Body of pancreas (tissue), 4 donors: ENCODE measurements at regions not wholly inside any gene's neighbourhood (a gene's known extent, or its start where the extent isn't known, plus 50 kb on each side); places are given as distances from the start of the nearest gene placed in this dataset.

ENCODE experiments used
- POLR2A ChIP-seq, 3 donors: fragments of 450-650 bp; IDR thresholded peaks; one replicate each; pipeline ENCODE4 v1.6.1; 2016; ENCODE audit warnings: antibody characterized with exemption in 3 of 3, mild to moderate bottlenecking in 2 of 3
- TF ChIP-seq, protein P1 (sequence below), 7 experiments: fragments of 450-650 bp in 4 of 7; fragments of 200-600 bp in 3 of 7; sonication (generic) in 3 of 7; IDR thresholded peaks; one replicate each; pipeline ENCODE4 v1.5.1; 2016 to 2019; ENCODE audit warnings: antibody characterized with exemption in 7 of 7

DNA sequence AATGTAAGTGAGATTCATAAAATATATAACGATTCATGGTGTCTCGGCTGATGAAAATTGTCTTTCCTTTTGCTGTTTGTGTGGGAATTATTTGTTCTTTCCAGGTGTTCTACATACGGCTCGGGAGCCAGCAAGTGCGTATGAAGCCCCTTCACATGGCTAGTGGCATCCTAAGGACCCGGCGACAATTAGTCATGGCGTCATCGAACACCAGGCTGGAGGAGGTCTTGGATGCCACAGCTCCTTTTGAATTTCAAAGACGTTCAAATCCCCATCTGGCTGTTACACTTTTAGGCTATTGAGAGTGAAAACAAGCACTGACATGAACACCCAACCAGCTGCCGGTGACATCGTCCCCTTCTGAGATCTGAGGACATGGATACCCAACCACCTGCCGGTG lies 397.7 kb upstream of the TNRC6C start:
- TF ChIP-seq, protein P1, sequence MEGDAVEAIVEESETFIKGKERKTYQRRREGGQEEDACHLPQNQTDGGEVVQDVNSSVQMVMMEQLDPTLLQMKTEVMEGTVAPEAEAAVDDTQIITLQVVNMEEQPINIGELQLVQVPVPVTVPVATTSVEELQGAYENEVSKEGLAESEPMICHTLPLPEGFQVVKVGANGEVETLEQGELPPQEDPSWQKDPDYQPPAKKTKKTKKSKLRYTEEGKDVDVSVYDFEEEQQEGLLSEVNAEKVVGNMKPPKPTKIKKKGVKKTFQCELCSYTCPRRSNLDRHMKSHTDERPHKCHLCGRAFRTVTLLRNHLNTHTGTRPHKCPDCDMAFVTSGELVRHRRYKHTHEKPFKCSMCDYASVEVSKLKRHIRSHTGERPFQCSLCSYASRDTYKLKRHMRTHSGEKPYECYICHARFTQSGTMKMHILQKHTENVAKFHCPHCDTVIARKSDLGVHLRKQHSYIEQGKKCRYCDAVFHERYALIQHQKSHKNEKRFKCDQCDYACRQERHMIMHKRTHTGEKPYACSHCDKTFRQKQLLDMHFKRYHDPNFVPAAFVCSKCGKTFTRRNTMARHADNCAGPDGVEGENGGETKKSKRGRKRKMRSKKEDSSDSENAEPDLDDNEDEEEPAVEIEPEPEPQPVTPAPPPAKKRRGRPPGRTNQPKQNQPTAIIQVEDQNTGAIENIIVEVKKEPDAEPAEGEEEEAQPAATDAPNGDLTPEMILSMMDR (IDR thresholded peaks at IDR 0.05): no peak
- no peak for TF ChIP-seq POLR2A (IDR thresholded peaks at IDR 0.05)
